ENCODE measurements at regions not wholly inside any gene's neighbourhood (a gene's known extent, or its start where the extent isn't known, plus 50 kb on each side); places are given as distances from the start of the nearest gene placed in this dataset.

DNA sequence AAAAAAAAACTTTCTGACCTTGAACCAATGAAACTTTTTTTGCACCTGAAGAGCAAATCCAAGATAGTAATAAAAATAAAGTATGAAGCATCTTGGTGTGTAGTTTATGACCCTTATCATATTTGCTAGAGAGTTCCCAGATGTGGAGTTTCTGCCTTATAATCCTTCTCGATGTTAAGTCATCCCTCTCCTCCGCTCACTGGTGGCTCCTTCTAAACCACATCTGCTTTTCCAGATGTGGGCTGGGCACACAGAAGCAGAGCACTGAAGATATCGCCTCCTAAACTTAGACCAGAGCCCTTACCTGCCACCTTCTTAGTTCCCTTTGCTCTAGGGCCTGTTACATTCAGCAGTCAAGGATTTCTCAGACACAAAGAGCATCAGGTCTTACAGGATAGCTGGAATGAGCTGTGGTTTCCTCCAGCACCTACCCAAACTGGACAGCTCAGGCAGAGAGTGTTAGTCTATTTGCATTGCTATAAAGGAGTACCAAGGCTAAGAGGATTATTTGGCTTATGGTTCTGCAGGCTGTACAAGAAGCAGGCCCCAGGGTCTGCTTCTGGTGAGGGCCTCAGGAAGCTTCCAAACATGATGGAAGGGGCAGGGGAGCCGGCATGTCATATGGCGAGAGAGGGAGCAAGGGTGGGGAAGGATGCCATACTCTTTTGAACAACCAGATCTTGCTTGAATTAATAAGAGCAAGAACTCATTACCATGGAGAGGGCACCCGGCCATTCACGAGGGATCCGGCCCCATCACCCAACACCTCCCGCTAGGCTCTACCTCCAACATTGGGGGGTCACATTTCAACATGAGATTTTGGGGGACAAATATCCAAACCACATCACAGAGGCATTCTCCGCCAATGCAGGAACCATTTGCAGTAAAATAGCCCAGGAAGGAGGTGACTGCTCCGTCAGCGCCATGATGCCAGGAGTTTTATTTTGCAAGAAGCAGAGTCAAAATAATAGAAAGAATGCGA is 75.6 kb upstream of the HELT start:
- H3K9me3 ChIP-seq = no peaks in the 10 kb centered on the region
- no peaks in the 10 kb centered on the region for H4K20me1 ChIP-seq (ENCODE audit: insufficient read depth)
- WGBS (ENCODE audit: low lambda C conversion rate) = 55% methylated on average over 10 of the region's 13 CpGs
- no peaks in the 10 kb centered on the region for H3F3A ChIP-seq (replicated peaks; ENCODE audit: insufficient read depth)
- no peaks in the 10 kb centered on the region for H3K79me2 ChIP-seq (ENCODE audit: insufficient read depth)
- H3K36me3 ChIP-seq (replicated peaks in 1 of 2; ENCODE audit: control insufficient read depth in 1 of 2, insufficient read depth in 2 of 2, low read length in 1 of 2) = no peaks in the 10 kb centered on the region
- no peak overlapping the region for H3K4me2 ChIP-seq
- ChIA-PET CTCF (no interaction called here), POLR2A (no interaction called here)
- H2AFZ ChIP-seq (ENCODE audit: low read depth) = no peak overlapping the region
- H3K27me3 ChIP-seq (ENCODE audit: insufficient read depth) = no peaks in the 10 kb centered on the region
- no peak overlapping the region for H3K27ac ChIP-seq (ENCODE audit: low read depth in 2 of 2, low read length in 1 of 2)
- no peak overlapping the region for H3K9ac ChIP-seq
- DNase-seq = no peak
- no peaks in the 10 kb centered on the region; a peak in 2 of 4 replicates for H3K4me1 ChIP-seq (ENCODE audit: control insufficient read depth in 1 of 2, insufficient read depth in 2 of 2, low read depth in 1 of 2, low read length in 1 of 2)
- H3K4me3 ChIP-seq (ENCODE audit: low read depth in 2 of 2, low read length in 1 of 2) = no peak overlapping the region
- TF ChIP-seq, protein P1, sequence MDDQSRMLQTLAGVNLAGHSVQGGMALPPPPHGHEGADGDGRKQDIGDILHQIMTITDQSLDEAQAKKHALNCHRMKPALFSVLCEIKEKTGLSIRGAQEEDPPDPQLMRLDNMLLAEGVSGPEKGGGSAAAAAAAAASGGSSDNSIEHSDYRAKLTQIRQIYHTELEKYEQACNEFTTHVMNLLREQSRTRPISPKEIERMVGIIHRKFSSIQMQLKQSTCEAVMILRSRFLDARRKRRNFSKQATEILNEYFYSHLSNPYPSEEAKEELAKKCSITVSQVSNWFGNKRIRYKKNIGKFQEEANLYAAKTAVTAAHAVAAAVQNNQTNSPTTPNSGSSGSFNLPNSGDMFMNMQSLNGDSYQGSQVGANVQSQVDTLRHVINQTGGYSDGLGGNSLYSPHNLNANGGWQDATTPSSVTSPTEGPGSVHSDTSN (IDR thresholded peaks at IDR 0.05) = no peak
- peak; percentile 11; the same call in 1 of the 2 replicates for TF ChIP-seq REST (IDR thresholded peaks at IDR 0.05; ENCODE audit: low read depth, low read length)
- TF ChIP-seq YY1 (IDR thresholded peaks at IDR 0.05; ENCODE audit: low read depth) = no peak
- no peaks in the 10 kb centered on the region for H3K9me2 ChIP-seq

GRCh38 chr4:184949020-184949419 is 69.3 kb upstream of the HELT start:
- no peaks in the 10 kb centered on the region for H4K20me1 ChIP-seq (ENCODE audit: insufficient read depth)
- H3K27ac ChIP-seq (ENCODE audit: low read depth in 2 of 2, low read length in 1 of 2) = no peak overlapping the region
- TF ChIP-seq CHD2 (IDR thresholded peaks at IDR 0.05; ENCODE audit: low read length, partially characterized antibody) (no peak), FOXM1 (IDR thresholded peaks at IDR 0.05; ENCODE audit: low read depth) (no peak), RFX5 (IDR thresholded peaks at IDR 0.05; ENCODE audit: low read length) (no peak), EP300 (IDR thresholded peaks at IDR 0.05; ENCODE audit: borderline replicate concordance in 1 of 2, low read depth in 1 of 2, low read length in 1 of 2) (no peak), YY1 (IDR thresholded peaks at IDR 0.05; ENCODE audit: low read depth) (no peak), JUND (IDR thresholded peaks at IDR 0.05) (no peak), POLR2AphosphoS5 (IDR thresholded peaks at IDR 0.05; ENCODE audit: low read depth, low read length) (no peak), NRF1 (IDR thresholded peaks at IDR 0.05; ENCODE audit: low read depth, low read length) (no peak), EZH2phosphoT487 (IDR thresholded peaks at IDR 0.05; ENCODE audit: borderline replicate concordance, low read depth) (no peak), RCOR1 (IDR thresholded peaks at IDR 0.05; ENCODE audit: low read length) (no peak), RAD21 (IDR thresholded peaks at IDR 0.05; ENCODE audit: low read length) (no peak)
- TF ChIP-seq, protein P2, sequence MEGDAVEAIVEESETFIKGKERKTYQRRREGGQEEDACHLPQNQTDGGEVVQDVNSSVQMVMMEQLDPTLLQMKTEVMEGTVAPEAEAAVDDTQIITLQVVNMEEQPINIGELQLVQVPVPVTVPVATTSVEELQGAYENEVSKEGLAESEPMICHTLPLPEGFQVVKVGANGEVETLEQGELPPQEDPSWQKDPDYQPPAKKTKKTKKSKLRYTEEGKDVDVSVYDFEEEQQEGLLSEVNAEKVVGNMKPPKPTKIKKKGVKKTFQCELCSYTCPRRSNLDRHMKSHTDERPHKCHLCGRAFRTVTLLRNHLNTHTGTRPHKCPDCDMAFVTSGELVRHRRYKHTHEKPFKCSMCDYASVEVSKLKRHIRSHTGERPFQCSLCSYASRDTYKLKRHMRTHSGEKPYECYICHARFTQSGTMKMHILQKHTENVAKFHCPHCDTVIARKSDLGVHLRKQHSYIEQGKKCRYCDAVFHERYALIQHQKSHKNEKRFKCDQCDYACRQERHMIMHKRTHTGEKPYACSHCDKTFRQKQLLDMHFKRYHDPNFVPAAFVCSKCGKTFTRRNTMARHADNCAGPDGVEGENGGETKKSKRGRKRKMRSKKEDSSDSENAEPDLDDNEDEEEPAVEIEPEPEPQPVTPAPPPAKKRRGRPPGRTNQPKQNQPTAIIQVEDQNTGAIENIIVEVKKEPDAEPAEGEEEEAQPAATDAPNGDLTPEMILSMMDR (IDR thresholded peaks at IDR 0.05) = no peak
- ChIA-PET POLR2A (no interaction called here), CTCF (interaction anchor here (1.0 kb wide), 1 partner anchor 185 kb away, joined by 3 read pairs; no protein-coding TSS in a partner anchor)
- no peaks in the 10 kb centered on the region for H3K4me1 ChIP-seq (ENCODE audit: control insufficient read depth in 1 of 2, insufficient read depth in 2 of 2, low read depth in 1 of 2, low read length in 1 of 2)
- no peaks in the 10 kb centered on the region for H3K27me3 ChIP-seq (ENCODE audit: insufficient read depth)
- WGBS (ENCODE audit: low lambda C conversion rate) = 22% methylated on average over 3 of the region's 3 CpGs
- no peak overlapping the region for H3K4me3 ChIP-seq (ENCODE audit: low read depth in 2 of 2, low read length in 1 of 2)
- DNase-seq = no peak
- H3K79me2 ChIP-seq (ENCODE audit: insufficient read depth) = no peaks in the 10 kb centered on the region
- H3K9me3 ChIP-seq = no peaks in the 10 kb centered on the region
- H3K4me2 ChIP-seq = no peak overlapping the region
- H3K9ac ChIP-seq = no peak overlapping the region
- no peaks in the 10 kb centered on the region for H3K9me2 ChIP-seq
- no peak overlapping the region for H2AFZ ChIP-seq (ENCODE audit: low read depth)
- no peaks in the 10 kb centered on the region for H3K36me3 ChIP-seq (replicated peaks in 1 of 2; ENCODE audit: control insufficient read depth in 1 of 2, insufficient read depth in 2 of 2, low read length in 1 of 2)
- H3F3A ChIP-seq (replicated peaks; ENCODE audit: insufficient read depth) = no peaks in the 10 kb centered on the region

Measured in SK-N-SH (cell line).